ENCODE measurements at regions not wholly inside any gene's neighbourhood (a gene's known extent, or its start where the extent isn't known, plus 50 kb on each side); places are given as distances from the start of the nearest gene placed in this dataset.
A peak's percentile ranks its signal among the peaks of the same experiment; 100 is the strongest.

- Histone ChIP-seq H3K4me1 (ENCODE audit: control insufficient read depth, insufficient read depth, low read length) (peaks cover 4% of the 10 kb centered on the region), H3K4me3 (ENCODE audit: low read depth, low read length) (no peak overlapping the region), H3K36me3 (ENCODE audit: control insufficient read depth, insufficient read depth, low read length) (no peaks in the 10 kb centered on the region), H3K9me3 (ENCODE audit: control insufficient read depth, insufficient read depth, low read length) (no peaks in the 10 kb centered on the region), H3K27ac (ENCODE audit: low read depth, low read length) (peak overlapping the region; percentile 89), H3K27me3 (ENCODE audit: control insufficient read depth, insufficient read depth, low read length) (no peaks in the 10 kb centered on the region)
- DNase-seq (ENCODE audit: low read depth in 4 of 6, low spot score in 6 of 6) = peak; percentile 35 to 95 (median 54)
- WGBS (ENCODE audit: insufficient coverage) = no CpG with 5 or more reads among the region's 3 CpGs
Observed at GRCh38 chr9:73039271-73040263, 86.7 kb upstream of the ALDH1A1 start.

GRCh38 chr9:73038613-73039012 lies 85.8 kb upstream of the ALDH1A1 start:
- Histone ChIP-seq H3K4me3 (ENCODE audit: low read depth, low read length) (no peak overlapping the region), H3K9me3 (ENCODE audit: control insufficient read depth, insufficient read depth, low read length) (no peaks in the 10 kb centered on the region), H3K27me3 (ENCODE audit: control insufficient read depth, insufficient read depth, low read length) (no peaks in the 10 kb centered on the region), H3K27ac (ENCODE audit: low read depth, low read length) (peak overlapping the region; percentile 89), H3K4me1 (ENCODE audit: control insufficient read depth, insufficient read depth, low read length) (peaks cover 4% of the 10 kb centered on the region), H3K36me3 (ENCODE audit: control insufficient read depth, insufficient read depth, low read length) (no peaks in the 10 kb centered on the region)
- WGBS (ENCODE audit: insufficient coverage) = 29% methylated on average over 2 of the region's 2 CpGs
- DNase-seq (ENCODE audit: low read depth in 4 of 6, low spot score in 6 of 6) = peak in 1 of 6 donors; percentile 67

- H3K9me3 ChIP-seq (ENCODE audit: control insufficient read depth, insufficient read depth, low read length) = no peaks in the 10 kb centered on the region
- no peaks in the 10 kb centered on the region for H3K27me3 ChIP-seq (ENCODE audit: control insufficient read depth, insufficient read depth, low read length)
- 82% methylated on average over 3 of the region's 4 CpGs for WGBS (ENCODE audit: insufficient coverage)
- H3K4me1 ChIP-seq (ENCODE audit: control insufficient read depth, insufficient read depth, low read length) = peaks cover 4% of the 10 kb centered on the region
- DNase-seq (ENCODE audit: low read depth in 4 of 6, low spot score in 6 of 6) = no peak
- peak overlapping the region; percentile 89 for H3K27ac ChIP-seq (ENCODE audit: low read depth, low read length)
- peak overlapping the region; percentile 13 for H3K4me3 ChIP-seq (ENCODE audit: low read depth, low read length)
- H3K36me3 ChIP-seq (ENCODE audit: control insufficient read depth, insufficient read depth, low read length) = no peaks in the 10 kb centered on the region
Observed at GRCh38 chr9:73038089-73038509, 85.2 kb upstream of the ALDH1A1 start.

GRCh38 chr9:73037613-73038012 lies 84.8 kb upstream of the ALDH1A1 start:
- WGBS (ENCODE audit: insufficient coverage) = no CpG with 5 or more reads among the region's 3 CpGs
- no peak overlapping the region for H3K4me3 ChIP-seq (ENCODE audit: low read depth, low read length)
- H3K27me3 ChIP-seq (ENCODE audit: control insufficient read depth, insufficient read depth, low read length) = no peaks in the 10 kb centered on the region
- H3K36me3 ChIP-seq (ENCODE audit: control insufficient read depth, insufficient read depth, low read length) = no peaks in the 10 kb centered on the region
- peaks cover 4% of the 10 kb centered on the region for H3K4me1 ChIP-seq (ENCODE audit: control insufficient read depth, insufficient read depth, low read length)
- H3K27ac ChIP-seq (ENCODE audit: low read depth, low read length) = no peak overlapping the region
- no peaks in the 10 kb centered on the region for H3K9me3 ChIP-seq (ENCODE audit: control insufficient read depth, insufficient read depth, low read length)
- no peak for DNase-seq (ENCODE audit: low read depth in 4 of 6, low spot score in 6 of 6)

- H3K36me3 ChIP-seq (ENCODE audit: control insufficient read depth, insufficient read depth, low read length) = no peaks in the 10 kb centered on the region
- WGBS (ENCODE audit: insufficient coverage) = 100% methylated on average over 1 of the region's 2 CpGs
- no peak overlapping the region for H3K4me3 ChIP-seq (ENCODE audit: low read depth, low read length)
- no peak for DNase-seq (ENCODE audit: low read depth in 4 of 6, low spot score in 6 of 6)
- no peaks in the 10 kb centered on the region for H3K9me3 ChIP-seq (ENCODE audit: control insufficient read depth, insufficient read depth, low read length)
- H3K4me1 ChIP-seq (ENCODE audit: control insufficient read depth, insufficient read depth, low read length) = peaks cover 4% of the 10 kb centered on the region
- H3K27me3 ChIP-seq (ENCODE audit: control insufficient read depth, insufficient read depth, low read length) = no peaks in the 10 kb centered on the region
- no peak overlapping the region for H3K27ac ChIP-seq (ENCODE audit: low read depth, low read length)
Observed at GRCh38 chr9:73034962-73035361, 82.1 kb upstream of the ALDH1A1 start.

- no peaks in the 10 kb centered on the region for H3K27me3 ChIP-seq (ENCODE audit: control insufficient read depth, insufficient read depth, low read length)
- no CpG with 5 or more reads among the region's 1 CpG for WGBS (ENCODE audit: insufficient coverage)
- no peak overlapping the region for H3K27ac ChIP-seq (ENCODE audit: low read depth, low read length)
- no peak overlapping the region for H3K4me3 ChIP-seq (ENCODE audit: low read depth, low read length)
- DNase-seq (ENCODE audit: low read depth in 4 of 6, low spot score in 6 of 6) = no peak
- H3K36me3 ChIP-seq (ENCODE audit: control insufficient read depth, insufficient read depth, low read length) = no peaks in the 10 kb centered on the region
- no peaks in the 10 kb centered on the region for H3K9me3 ChIP-seq (ENCODE audit: control insufficient read depth, insufficient read depth, low read length)
- H3K4me1 ChIP-seq (ENCODE audit: control insufficient read depth, insufficient read depth, low read length) = no peaks in the 10 kb centered on the region
Observed at GRCh38 chr9:73031350-73031749, 78.5 kb upstream of the ALDH1A1 start.

GRCh38 chr9:73030370-73031030 lies 77.6 kb upstream of the ALDH1A1 start:
- Histone ChIP-seq H3K36me3 (ENCODE audit: control insufficient read depth, insufficient read depth, low read length) (no peaks in the 10 kb centered on the region), H3K9me3 (ENCODE audit: control insufficient read depth, insufficient read depth, low read length) (no peaks in the 10 kb centered on the region), H3K4me1 (ENCODE audit: control insufficient read depth, insufficient read depth, low read length) (no peaks in the 10 kb centered on the region), H3K27me3 (ENCODE audit: control insufficient read depth, insufficient read depth, low read length) (no peaks in the 10 kb centered on the region), H3K4me3 (ENCODE audit: low read depth, low read length) (no peak overlapping the region), H3K27ac (ENCODE audit: low read depth, low read length) (no peak overlapping the region)
- no peak for DNase-seq (ENCODE audit: low read depth in 4 of 6, low spot score in 6 of 6)
- 100% methylated on average over 1 of the region's 5 CpGs for WGBS (ENCODE audit: insufficient coverage)

- DNase-seq (ENCODE audit: low read depth in 4 of 6, low spot score in 6 of 6) = no peak
- H3K4me1 ChIP-seq (ENCODE audit: control insufficient read depth, insufficient read depth, low read length) = no peaks in the 10 kb centered on the region
- no peaks in the 10 kb centered on the region for H3K9me3 ChIP-seq (ENCODE audit: control insufficient read depth, insufficient read depth, low read length)
- no peaks in the 10 kb centered on the region for H3K27me3 ChIP-seq (ENCODE audit: control insufficient read depth, insufficient read depth, low read length)
- H3K36me3 ChIP-seq (ENCODE audit: control insufficient read depth, insufficient read depth, low read length) = no peaks in the 10 kb centered on the region
- no peak overlapping the region for H3K27ac ChIP-seq (ENCODE audit: low read depth, low read length)
- no peak overlapping the region for H3K4me3 ChIP-seq (ENCODE audit: low read depth, low read length)
Observed at GRCh38 chr9:73029346-73029745, 76.5 kb upstream of the ALDH1A1 start.

GRCh38 chr9:73026375-73026774 lies 73.5 kb upstream of the ALDH1A1 start:
- Histone ChIP-seq H3K27me3 (ENCODE audit: control insufficient read depth, insufficient read depth, low read length) (no peaks in the 10 kb centered on the region), H3K27ac (ENCODE audit: low read depth, low read length) (no peak overlapping the region), H3K36me3 (ENCODE audit: control insufficient read depth, insufficient read depth, low read length) (no peaks in the 10 kb centered on the region), H3K9me3 (ENCODE audit: control insufficient read depth, insufficient read depth, low read length) (no peaks in the 10 kb centered on the region), H3K4me3 (ENCODE audit: low read depth, low read length) (no peak overlapping the region), H3K4me1 (ENCODE audit: control insufficient read depth, insufficient read depth, low read length) (no peaks in the 10 kb centered on the region)
- DNase-seq (ENCODE audit: low read depth in 4 of 6, low spot score in 6 of 6) = no peak
- no CpG with 5 or more reads among the region's 5 CpGs for WGBS (ENCODE audit: insufficient coverage)

Data from spinal cord (tissue), 9 donors.